HG02588 (cell line): ENCODE measurements at regions not wholly inside any gene's neighbourhood (a gene's known extent, or its start where the extent isn't known, plus 50 kb on each side); places are given as distances from the start of the nearest gene placed in this dataset.

Source experiments
- ATAC-seq: cut with Tn5 transposase; IDR thresholded peaks from one replicate; pipeline ENCODE4 v1.9.1; 2021; ENCODE audit warnings: mild to moderate bottlenecking, moderate library complexity; ENCODE audit not compliant: unreplicated experiment

GRCh38 chr4:153075836-153076518 lies 128.3 kb upstream of the TRIM2 start:
- no peak for ATAC-seq

- no peak for ATAC-seq
Observed at GRCh38 chr4:153076861-153077260, 127.4 kb upstream of the TRIM2 start.

- no peak for ATAC-seq
Observed at GRCh38 chr4:153079857-153080391, 124.3 kb upstream of the TRIM2 start.

- no peak for ATAC-seq
Observed at GRCh38 chr4:153081006-153081580, 123.2 kb upstream of the TRIM2 start.

- no peak for ATAC-seq
Observed at GRCh38 chr4:153081693-153082092, 122.5 kb upstream of the TRIM2 start.

GRCh38 chr4:153082322-153083301 lies 121.6 kb upstream of the TRIM2 start:
- no peak for ATAC-seq

GRCh38 chr4:153083447-153083947 lies 120.7 kb upstream of the TRIM2 start:
- peak; percentile 78 for ATAC-seq

- ATAC-seq, result no peak
Observed at GRCh38 chr4:153084224-153084979, 119.8 kb upstream of the TRIM2 start.

GRCh38 chr4:153084980-153085630 lies 119.1 kb upstream of the TRIM2 start:
- peak; percentile 70 for ATAC-seq

- no peak for ATAC-seq
Observed at GRCh38 chr4:153087671-153088194, 116.5 kb upstream of the TRIM2 start.

GRCh38 chr4:153089742-153090141 lies 114.5 kb upstream of the TRIM2 start:
- ATAC-seq, result no peak

- ATAC-seq, result no peak
Observed at GRCh38 chr4:153090181-153090580, 114.1 kb upstream of the TRIM2 start.

- no peak for ATAC-seq
Observed at GRCh38 chr4:153090670-153091385, 113.4 kb upstream of the TRIM2 start.

GRCh38 chr4:153093396-153093795 lies 110.8 kb upstream of the TRIM2 start:
- ATAC-seq, result no peak

GRCh38 chr4:153093802-153094201 lies 110.4 kb upstream of the TRIM2 start:
- ATAC-seq, result no peak

- ATAC-seq, result no peak
Observed at GRCh38 chr4:153094435-153094834, 109.8 kb upstream of the TRIM2 start.

- no peak for ATAC-seq
Observed at GRCh38 chr4:153095448-153096204, 108.6 kb upstream of the TRIM2 start.

- ATAC-seq, result no peak
Observed at GRCh38 chr4:153096344-153096743, 107.9 kb upstream of the TRIM2 start.
